Germinal center (tissue), 1 donor: ENCODE measurements at regions not wholly inside any gene's neighbourhood (a gene's known extent, or its start where the extent isn't known, plus 50 kb on each side); places are given as distances from the start of the nearest gene placed in this dataset.

Source experiments
- DNase-seq: peaks from one replicate; pipeline ENCODE4 v3.0.0; 2012; ENCODE audit warnings: mixed read lengths, low spot score

- DNase-seq = no peak
These were observed 280.3 kb downstream of the ARAP2 start for GRCh38 chr4:35963974-35964515.

- no peak for DNase-seq
These were observed 279.0 kb downstream of the ARAP2 start for GRCh38 chr4:35965300-35965699.

GRCh38 chr4:35966566-35966965 lies 277.7 kb downstream of the ARAP2 start:
- no peak for DNase-seq

GRCh38 chr4:35970366-35970960 lies 273.9 kb downstream of the ARAP2 start:
- DNase-seq = no peak

GRCh38 chr4:35972814-35973213 lies 271.5 kb downstream of the ARAP2 start:
- DNase-seq = no peak

- no peak for DNase-seq
These were observed 268.5 kb downstream of the ARAP2 start for GRCh38 chr4:35975617-35976355.

GRCh38 chr4:35978551-35978950 lies 265.8 kb downstream of the ARAP2 start:
- DNase-seq = no peak

GRCh38 chr4:35982318-35982717 lies 262.0 kb downstream of the ARAP2 start:
- DNase-seq = no peak

- no peak for DNase-seq
These were observed 257.8 kb downstream of the ARAP2 start for GRCh38 chr4:35986537-35986936.

GRCh38 chr4:35993606-35994005 lies 250.7 kb downstream of the ARAP2 start:
- no peak for DNase-seq

- no peak for DNase-seq
These were observed 243.3 kb downstream of the ARAP2 start for GRCh38 chr4:36000941-36001557.

- no peak for DNase-seq
These were observed 241.3 kb downstream of the ARAP2 start for GRCh38 chr4:36003051-36003450.

- no peak for DNase-seq
These were observed 240.0 kb downstream of the ARAP2 start for GRCh38 chr4:36004204-36004851.

GRCh38 chr4:36006226-36006625 lies 238.1 kb downstream of the ARAP2 start:
- DNase-seq = no peak

- no peak for DNase-seq
These were observed 233.9 kb downstream of the ARAP2 start for GRCh38 chr4:36010397-36010929.

- DNase-seq = no peak
These were observed 232.9 kb downstream of the ARAP2 start for GRCh38 chr4:36011381-36011780.

- no peak for DNase-seq
These were observed 231.8 kb downstream of the ARAP2 start for GRCh38 chr4:36012503-36012902.

GRCh38 chr4:36013206-36013605 lies 231.1 kb downstream of the ARAP2 start:
- no peak for DNase-seq
